Panc1 (cell line): ENCODE measurements at regions not wholly inside any gene's neighbourhood (a gene's known extent, or its start where the extent isn't known, plus 50 kb on each side); places are given as distances from the start of the nearest gene placed in this dataset.

Source experiments
- TF ChIP-seq, protein P1 (sequence below): fragments of 450-650 bp; IDR thresholded peaks from 2 replicates; pipeline ENCODE4 v1.5.1; 2017; ENCODE audit warnings: mild to moderate bottlenecking
- TF ChIP-seq, protein P2 (sequence below), 2 experiments: IDR thresholded peaks; 2 replicates each; pipeline ENCODE4 v1.6.1; 2011 to 2012; ENCODE audit warnings: low read depth in 2 of 2, control low read depth in 1 of 2, low read length in 1 of 2, mild to moderate bottlenecking in 1 of 2, moderate library complexity in 1 of 2; ENCODE audit not compliant: insufficient read depth in 1 of 2

DNA sequence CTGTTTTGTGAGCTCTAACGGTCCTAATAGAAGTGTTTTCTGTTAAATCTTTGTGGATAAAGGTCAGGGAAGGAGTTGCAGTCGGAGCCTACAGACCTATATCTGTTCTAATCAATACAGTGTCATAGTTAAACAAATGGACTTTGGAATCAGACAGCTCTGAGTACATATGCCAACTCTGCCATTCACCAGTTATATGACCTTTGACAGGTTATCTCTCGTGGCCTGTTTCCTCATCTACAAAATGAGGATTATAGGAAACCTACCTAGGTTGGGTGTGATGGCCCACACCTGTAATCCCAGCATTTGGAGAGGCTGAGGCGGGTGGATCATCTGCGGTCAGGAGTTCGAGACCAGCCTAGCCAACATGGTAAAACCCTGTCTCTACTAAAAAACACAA is 89.7 kb downstream of the MID1IP1 start:
- TF ChIP-seq, protein P1, sequence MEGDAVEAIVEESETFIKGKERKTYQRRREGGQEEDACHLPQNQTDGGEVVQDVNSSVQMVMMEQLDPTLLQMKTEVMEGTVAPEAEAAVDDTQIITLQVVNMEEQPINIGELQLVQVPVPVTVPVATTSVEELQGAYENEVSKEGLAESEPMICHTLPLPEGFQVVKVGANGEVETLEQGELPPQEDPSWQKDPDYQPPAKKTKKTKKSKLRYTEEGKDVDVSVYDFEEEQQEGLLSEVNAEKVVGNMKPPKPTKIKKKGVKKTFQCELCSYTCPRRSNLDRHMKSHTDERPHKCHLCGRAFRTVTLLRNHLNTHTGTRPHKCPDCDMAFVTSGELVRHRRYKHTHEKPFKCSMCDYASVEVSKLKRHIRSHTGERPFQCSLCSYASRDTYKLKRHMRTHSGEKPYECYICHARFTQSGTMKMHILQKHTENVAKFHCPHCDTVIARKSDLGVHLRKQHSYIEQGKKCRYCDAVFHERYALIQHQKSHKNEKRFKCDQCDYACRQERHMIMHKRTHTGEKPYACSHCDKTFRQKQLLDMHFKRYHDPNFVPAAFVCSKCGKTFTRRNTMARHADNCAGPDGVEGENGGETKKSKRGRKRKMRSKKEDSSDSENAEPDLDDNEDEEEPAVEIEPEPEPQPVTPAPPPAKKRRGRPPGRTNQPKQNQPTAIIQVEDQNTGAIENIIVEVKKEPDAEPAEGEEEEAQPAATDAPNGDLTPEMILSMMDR, result no peak
- TF ChIP-seq, protein P2, sequence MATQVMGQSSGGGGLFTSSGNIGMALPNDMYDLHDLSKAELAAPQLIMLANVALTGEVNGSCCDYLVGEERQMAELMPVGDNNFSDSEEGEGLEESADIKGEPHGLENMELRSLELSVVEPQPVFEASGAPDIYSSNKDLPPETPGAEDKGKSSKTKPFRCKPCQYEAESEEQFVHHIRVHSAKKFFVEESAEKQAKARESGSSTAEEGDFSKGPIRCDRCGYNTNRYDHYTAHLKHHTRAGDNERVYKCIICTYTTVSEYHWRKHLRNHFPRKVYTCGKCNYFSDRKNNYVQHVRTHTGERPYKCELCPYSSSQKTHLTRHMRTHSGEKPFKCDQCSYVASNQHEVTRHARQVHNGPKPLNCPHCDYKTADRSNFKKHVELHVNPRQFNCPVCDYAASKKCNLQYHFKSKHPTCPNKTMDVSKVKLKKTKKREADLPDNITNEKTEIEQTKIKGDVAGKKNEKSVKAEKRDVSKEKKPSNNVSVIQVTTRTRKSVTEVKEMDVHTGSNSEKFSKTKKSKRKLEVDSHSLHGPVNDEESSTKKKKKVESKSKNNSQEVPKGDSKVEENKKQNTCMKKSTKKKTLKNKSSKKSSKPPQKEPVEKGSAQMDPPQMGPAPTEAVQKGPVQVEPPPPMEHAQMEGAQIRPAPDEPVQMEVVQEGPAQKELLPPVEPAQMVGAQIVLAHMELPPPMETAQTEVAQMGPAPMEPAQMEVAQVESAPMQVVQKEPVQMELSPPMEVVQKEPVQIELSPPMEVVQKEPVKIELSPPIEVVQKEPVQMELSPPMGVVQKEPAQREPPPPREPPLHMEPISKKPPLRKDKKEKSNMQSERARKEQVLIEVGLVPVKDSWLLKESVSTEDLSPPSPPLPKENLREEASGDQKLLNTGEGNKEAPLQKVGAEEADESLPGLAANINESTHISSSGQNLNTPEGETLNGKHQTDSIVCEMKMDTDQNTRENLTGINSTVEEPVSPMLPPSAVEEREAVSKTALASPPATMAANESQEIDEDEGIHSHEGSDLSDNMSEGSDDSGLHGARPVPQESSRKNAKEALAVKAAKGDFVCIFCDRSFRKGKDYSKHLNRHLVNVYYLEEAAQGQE (IDR thresholded peaks at IDR 0.05; ENCODE audit: insufficient read depth in 1 of 2, low read depth in 2 of 2, low read length in 1 of 2), result no peak
